Stromal cell of bone marrow (primary cell): ENCODE measurements at regions not wholly inside any gene's neighbourhood (a gene's known extent, or its start where the extent isn't known, plus 50 kb on each side); places are given as distances from the start of the nearest gene placed in this dataset.

Experiments used
- DNase-seq: peaks from one replicate; pipeline ENCODE4 v3.0.0-alpha.2; 2012; ENCODE audit warnings: low read depth

GRCh38 chr22:48808038-48808960 is 1019.4 kb downstream of the BRD1 start:
- DNase-seq: no peak

DNA sequence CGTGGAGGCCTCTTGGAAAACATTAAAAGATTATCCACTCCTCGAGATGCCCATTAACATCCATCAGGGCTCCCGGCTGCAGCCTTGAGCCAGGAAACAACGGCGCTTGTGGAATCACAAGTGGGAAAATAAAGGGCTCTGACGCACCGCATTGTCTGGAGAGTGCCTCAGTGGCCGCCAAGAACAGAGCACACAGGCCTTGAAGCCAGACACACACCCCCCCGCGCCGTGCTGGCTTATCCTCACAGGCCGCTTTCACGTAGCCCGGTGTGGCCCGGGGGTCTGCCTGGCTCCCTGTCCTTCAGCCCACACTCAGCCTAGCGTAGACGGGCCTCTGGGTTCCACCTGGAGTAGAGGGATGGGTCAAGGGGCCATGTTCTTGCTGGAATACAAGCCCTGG is 1020.5 kb downstream of the BRD1 start:
- DNase-seq: no peak

DNA sequence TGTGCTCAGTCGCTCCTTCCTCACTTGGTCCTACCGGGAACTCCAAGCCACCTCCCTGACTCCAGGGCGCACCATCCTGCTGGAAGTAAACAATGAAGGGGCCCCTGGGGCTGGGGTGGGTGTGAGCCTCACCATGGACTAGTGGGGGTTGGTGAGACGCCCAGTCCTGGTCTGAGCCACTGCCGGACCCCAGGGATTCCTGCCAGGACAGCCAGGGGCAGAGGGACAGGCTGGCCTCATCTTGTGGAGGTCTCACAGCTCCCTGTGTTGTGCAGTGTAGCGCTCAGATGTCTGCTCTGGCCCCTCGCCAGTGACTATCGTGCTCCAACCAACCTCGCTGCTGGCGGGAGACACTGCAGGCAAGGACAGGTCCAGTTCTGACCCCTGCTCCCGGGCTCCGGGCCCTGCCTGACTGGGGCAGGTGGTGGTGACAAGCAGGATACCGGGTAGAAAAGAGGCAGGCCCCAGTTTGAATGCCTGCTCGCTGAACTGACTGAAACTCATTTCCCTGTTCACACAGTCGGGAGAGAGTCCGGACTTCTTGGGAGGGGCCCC is 1021.4 kb downstream of the BRD1 start:
- no peak for DNase-seq

DNA sequence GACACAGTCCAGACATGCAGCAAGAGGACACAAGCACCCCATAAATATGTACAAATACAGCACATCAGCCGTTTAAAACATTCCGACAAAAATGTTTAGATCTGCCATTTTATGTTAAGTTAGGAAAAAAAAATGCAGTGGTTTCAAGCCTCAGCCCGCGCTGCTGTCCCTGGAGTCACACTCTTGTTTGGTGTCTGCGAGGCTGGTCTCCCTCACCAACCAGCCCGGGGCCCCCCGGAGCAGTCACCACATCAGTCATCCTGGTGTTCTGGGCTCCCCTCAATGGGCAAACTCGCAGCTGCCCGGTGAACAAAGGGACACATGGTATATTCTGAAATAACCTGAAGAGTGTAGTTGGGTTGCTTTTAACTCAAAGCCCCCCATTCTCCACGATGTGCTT is 1022.2 kb downstream of the BRD1 start:
- DNase-seq: no peak

- DNase-seq: no peak
These were observed 1022.8 kb downstream of the BRD1 start for GRCh38 chr22:48804811-48805301.

DNA sequence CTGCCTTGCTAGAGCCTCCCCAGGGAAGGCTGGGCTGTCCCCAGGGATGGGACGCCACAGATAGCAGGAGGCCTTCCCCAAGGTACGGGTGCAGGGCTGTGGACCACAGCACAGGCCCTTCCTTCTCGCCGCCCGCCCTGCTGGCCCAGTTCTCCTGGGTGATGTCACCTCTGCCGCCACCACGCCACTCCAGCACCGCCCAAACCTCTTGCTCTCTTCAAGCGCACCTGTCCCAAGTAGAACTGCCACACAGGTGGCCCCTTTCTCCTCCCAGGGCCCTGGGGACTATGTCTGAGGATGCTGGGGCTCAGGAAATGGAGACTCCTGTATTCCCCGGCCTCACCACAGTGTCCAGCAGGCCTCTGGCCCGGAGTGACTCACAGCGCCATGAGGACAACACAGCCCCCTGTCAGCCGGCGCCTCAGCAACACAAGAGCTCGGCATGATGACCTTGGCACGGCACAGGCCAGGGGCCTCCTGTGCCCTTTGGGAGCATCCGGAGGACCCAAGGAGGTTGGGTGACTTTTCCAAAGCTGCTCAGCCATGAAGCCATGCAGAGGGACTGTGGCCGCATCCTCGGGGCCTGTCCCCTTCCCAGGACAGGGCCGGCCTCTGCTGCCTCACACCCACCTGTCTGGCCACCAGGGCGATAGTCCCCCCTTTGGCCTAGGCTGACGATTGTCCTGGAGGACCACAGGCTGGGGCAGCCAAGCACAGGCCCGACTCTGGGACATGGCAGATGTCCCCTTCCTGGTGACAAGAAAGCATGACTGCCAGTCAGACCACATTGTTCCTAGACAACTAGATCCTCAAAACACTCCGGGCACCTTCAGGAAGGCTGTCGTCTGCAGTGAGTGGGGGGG is 1023.5 kb downstream of the BRD1 start:
- no peak for DNase-seq

DNA sequence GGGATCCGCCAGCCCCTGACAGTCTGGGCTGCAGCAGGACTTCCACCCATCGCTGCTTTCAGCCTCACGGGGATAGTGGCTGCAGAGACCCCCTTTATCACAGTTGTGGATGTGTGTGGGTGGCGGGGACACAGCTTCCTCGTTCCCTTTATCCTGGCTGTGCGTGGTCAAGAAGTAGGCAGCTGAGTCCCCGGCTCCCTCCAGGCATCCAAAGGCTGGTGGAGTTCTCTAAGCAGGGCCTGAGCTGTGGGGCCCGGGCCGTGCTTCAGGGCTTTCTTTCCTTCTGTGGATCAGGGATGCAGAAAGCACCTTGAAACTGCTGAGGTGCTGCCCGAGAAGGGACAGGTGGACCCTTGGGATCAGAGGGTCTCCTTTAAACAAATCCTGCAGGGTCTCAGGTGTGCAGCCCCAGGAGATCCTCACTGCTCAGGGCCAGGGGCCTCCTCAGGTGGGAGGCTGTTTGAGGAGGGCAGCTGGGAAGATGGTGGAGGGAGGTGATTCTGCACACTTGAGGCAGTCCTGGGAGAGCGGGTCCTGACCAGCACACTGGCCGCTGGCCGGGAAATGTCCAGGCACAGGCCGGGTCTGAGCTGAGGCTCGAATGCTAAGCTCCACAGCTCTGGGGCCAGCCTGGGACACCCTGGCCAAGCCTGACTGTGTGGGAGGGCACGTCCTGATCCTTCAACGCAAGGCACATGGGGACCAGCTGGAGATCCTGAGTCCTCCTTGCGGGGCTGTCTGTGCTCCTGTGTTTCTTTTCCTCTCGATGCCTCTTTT is 1024.3 kb downstream of the BRD1 start:
- DNase-seq: no peak

GRCh38 chr22:48802576-48802975 is 1025.1 kb downstream of the BRD1 start:
- no peak for DNase-seq

DNA sequence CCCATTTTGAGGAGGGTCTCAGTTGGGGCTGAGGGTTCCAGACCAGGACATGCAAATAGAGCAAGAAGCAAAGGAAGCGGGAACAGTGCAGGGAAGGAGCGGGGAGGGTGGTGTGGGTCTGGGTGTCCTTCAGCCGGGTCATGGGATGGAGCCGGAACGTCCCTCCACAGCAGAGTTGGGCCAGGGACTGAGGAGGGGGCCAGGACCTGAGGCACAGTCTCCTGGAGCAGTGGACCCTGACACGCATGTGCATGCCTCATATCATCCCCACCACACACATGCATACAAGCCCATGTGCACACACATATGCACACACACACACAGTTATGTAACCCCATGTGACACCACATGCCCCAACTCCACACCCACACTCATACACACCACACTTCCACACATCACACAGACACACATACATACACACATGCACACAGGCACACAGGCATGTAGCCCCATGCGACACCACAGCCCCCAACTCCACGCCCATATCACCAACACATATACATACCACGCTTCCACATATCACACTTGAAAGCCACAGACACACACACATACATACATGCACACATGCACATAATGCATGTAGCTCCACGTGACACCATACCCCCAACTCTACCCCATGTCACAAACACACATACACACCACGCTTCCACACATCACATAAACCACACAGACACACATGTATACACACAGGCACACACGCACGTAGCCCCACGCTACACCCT is 1026.6 kb downstream of the BRD1 start:
- no peak for DNase-seq

DNA sequence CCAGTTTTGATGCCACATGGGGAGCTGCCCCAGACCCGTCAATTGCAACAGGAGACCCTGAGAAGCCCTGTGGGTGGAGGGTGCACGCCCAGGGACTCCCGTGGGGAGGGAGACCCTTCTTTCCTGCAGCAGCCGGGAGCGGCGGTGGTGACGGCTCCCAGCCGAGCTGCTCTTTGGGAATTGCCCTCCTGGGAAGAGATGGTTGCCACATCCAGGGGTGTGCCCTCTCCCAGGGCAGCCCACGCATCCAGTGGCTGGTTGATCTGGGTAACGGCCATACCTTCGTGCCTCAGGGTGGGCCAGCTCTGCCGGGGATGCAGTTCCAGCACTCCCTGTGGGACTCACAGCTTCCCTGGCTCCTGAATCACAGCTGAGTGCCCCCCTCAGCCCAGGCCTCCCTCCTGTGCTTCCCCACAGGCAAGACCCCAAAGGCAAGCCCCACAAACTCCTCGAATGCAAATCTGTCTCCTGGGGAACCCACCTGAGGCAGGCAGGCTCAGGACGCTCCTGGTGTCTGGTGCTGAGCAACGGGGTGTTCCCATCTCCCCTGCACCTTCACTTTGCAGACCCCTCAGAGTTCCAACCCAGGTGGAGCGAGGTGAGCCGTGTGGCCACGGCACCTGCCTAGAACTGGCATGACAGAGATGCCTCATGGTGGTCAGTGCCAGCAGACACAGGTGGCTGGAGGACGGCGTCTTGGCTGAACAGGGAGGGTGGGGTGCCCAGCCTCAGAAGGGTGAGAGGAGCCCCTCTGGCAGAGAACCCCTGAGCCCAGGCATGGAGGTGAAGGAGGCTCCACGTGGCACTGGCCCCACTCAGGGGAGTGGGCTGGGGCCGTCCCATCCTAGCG is 1027.4 kb downstream of the BRD1 start:
- no peak for DNase-seq

GRCh38 chr22:48799227-48799970 is 1028.3 kb downstream of the BRD1 start:
- DNase-seq: no peak

DNA sequence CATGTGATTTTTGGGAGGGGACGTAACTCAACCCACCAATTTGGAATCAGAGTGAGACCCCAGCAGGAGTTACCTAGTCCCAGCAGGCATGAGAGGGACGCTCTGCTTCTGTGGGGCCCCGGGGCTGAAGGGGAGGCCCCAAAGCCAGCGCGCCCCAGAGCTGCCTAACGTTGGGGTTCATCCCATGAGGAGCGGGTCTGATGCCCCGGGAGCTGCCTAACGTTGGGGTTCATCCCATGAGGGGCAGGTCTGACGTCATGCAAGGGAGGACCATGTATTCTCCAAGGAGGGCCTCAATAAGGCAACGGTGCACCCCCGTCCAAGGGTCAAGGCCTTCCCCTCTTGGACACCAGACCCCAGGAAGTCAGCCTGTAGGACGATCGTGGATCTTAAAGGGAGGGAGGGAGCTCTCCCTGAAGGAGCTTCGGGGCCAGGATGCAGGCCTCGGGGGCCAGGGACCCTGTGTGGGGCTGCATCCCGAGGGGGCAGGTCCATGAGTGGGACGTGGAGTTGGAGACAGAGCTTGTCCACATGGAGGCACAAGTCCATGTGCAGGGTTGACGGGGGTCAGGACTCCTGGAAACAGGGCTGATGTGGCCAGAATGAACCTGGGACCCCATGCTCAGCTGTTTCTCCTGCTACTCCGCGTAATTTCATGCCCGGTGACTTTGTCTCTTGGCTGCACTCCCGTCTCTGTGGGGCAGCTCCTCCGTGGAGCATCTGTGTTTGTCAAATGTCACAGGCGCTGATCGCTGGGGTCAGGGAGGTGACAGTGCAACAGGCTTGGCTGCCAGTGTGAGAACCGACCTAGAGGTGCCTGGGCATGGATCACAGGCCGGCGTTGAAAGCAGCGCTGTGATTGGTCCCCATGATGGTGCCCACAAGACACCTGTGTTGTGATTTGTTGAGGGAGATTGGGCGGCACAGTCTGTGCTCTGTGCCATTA is 1029.1 kb downstream of the BRD1 start:
- DNase-seq: no peak

DNA sequence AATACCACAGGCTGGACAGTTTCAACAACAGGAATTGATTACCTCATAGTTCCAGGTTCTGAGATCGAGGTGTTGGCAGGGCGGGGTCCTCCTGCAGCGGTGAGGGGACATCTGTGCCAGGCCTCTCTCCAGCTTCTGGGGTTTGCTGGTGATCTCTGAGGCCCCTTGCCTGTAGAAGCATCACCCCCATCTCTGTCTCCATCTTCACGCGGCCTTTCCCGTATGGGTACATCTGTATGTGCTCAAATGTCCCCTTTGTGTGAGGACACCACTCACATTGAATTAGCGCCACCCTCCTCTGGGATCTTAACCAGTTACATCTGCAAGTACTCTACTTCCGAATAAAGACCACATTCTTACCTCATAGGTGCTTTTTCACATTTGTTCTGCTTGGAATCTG is 1029.9 kb downstream of the BRD1 start:
- DNase-seq: no peak

DNA sequence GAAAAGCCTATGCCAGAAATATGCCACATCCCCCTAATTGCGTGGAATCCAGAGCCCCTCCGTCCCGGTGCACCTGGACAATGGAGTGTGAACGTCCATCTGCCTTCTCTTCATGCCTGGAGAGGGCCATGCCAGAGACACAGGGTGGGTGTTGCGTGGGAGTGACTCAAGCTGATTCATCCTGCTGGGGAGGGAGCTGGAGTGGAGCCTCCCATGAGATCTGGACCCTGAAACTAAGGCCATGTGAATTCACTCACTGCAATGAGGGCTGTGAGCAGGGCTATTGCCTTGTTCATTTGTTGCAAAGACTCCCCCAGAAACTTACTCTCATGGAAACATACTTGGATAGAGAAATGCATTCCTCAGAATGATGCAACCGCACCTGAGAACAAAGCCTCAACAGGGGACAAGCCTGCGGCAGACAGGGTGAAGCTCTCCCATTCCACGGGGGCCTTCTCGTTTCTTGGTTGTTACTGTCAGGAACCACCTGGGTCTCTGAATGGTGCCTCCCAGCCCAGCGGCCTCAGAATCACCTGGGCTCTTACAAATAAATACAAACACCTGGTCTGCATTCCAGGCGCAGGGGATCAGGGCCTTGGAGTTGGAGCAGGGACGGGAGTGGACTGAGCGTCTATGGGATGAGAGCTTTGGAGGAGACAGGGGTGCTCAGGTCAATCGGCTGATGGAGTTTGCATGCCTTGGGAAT is 1031.2 kb downstream of the BRD1 start:
- DNase-seq: no peak

GRCh38 chr22:48795664-48796063 is 1032.0 kb downstream of the BRD1 start:
- DNase-seq: no peak

GRCh38 chr22:48794906-48795305 is 1032.8 kb downstream of the BRD1 start:
- no peak for DNase-seq

- no peak for DNase-seq
These were observed 1033.7 kb downstream of the BRD1 start for GRCh38 chr22:48793949-48794348.

DNA sequence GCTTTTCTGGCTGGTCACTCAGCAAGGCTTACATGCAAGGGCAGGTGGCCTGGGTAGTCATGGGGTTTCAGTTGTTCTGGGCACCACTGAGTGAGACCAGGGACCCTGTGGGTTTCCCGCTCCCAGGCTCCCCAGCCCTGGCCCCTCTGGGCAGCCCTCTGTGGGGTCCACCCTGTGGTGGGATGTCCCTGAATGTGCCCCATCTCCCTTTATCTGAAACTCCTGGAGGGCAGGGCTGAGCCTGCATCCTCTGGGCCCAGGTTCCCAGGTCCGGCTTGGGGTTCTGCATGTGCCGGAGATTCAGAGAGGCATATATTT is 1041.0 kb downstream of the BRD1 start:
- no peak for DNase-seq
